ENCODE measurements at regions not wholly inside any gene's neighbourhood (a gene's known extent, or its start where the extent isn't known, plus 50 kb on each side); places are given as distances from the start of the nearest gene placed in this dataset.

DNA sequence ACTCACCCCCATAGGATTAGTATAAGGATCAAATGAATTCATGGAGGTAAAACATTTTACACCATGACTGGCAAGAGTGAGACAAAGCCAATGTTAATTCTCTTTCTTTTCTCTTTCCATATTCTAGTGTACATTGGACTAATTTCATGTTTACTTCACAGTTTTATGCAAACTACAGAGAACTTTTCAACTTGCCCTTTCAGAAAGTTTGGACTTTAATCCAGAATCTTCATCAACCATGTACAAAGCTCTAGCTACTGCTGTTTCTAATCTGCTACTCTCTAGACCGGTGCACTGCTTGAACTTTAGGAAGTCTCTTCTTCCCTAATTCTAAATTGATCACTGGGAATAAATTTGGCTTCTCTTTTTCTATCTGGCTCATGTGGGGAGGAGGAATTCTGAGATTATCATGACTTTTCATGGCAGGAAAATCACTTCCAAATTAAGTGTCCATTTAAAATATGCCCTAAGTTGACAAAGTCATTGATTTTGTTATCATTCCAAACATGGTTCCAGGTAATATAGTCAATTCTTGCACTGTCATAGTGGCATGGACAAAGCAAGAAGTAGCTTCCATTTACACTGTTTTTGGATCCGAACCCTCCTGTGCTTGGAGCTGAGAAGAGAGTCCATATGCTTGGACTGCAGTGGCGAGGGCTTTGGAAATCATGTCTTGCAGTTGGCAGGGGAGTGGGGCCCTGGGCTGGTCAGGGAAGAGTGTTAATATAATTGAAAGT is 903.3 kb downstream of the CCSER2 start:
- no peak for DNase-seq

GRCh38 chr10:85235258-85235657 is 906.9 kb downstream of the CCSER2 start:
- DNase-seq: no peak

DNA sequence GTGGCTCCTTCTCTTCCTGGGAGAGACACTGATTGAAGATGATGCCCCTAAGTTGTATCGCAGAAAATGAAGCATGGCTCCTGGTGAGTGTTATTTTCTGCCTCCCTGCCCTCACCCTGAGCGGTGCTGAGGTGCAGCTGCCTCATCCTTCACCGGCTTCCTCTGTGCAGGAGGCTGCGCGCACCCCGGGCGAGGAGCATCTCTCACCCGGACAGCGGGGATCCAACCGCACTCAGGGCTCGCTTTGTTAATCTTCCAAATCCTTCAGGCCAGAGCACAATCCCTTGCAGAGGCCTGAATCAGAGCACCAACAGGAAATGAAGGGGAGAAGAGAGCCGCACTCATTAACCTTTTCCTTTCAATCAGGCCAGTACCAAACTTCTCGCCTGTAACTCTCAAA is 910.3 kb downstream of the CCSER2 start:
- DNase-seq: no peak

DNA sequence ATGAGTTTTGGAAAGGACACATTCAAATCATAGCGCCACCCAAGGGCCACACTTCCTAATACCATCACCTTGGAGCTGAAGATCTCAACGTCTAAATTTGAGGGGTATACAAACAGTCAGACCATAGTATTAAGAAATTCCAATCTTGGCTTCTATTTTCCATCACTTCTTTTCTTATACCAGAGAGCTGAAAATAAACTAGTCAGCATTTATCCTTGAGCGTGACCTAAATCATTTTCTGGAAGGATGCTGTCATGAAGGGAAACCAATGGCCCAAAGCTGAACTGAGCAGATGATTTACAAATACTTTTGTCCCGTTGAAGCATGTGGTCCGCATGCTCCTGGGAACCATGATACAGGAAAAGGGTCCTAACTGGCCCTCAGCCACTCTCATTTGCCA is 921.9 kb downstream of the CCSER2 start:
- DNase-seq: no peak

DNA sequence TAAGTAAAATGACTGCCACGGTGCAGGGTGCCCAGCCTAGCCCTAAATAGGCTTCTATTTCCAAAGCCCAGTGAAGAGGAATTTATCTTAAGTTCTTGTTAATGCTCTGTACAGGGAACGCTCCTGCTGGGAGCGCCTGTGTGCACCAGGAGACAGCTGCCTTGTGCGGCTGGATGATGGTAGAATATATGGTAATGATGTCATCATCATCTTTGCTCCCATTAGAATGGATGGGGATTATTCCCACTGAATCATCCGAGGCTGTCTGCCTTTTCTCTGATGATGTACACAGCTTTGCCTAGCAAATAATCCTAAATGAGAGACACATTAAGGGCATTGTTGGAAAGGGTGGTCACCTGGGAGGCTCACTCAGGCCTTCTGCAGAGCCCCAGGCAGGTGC is 928.1 kb downstream of the CCSER2 start:
- no peak for DNase-seq

GRCh38 chr10:85259908-85260307 is 931.5 kb downstream of the CCSER2 start:
- DNase-seq: no peak

DNA sequence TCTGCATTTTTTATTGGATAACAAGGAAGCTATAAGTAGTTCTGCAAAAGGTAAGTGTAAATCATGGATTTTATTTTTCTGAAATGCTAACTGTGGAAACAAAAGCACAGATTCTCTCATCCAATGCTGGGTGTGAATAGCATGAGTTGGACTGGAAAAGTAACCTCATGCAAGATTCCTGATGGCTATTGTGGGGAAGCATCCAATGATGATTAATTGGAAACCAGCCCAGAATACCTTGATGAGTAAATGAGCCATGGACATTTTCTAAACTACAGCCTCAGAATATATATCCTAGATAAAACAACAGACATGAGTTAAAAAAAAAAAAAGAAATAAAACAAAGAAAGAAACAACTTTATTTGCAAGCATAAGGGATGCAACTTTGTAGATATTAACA is 934.6 kb downstream of the CCSER2 start:
- DNase-seq: no peak

- no peak for DNase-seq
These were observed 936.7 kb downstream of the CCSER2 start for GRCh38 chr10:85265121-85265520.

DNA sequence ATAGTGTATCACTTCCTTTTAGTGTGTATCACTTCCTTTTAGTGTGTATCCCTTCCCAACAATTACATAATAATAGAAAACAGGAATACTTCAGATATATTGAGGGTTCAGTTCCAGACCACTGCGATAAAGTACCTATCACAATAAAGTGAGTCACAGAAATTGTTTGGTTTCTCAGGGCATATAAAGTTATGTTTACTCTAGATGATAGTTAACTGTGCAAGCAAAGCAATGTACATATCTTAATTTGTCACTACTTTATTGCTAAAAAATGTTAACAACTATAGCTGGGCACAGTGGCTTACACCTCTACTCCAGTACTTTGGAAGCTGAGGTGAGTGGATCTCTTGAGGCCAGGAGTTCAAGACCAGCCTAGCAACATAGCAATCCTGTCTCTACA is 938.4 kb downstream of the CCSER2 start:
- no peak for DNase-seq

DNA sequence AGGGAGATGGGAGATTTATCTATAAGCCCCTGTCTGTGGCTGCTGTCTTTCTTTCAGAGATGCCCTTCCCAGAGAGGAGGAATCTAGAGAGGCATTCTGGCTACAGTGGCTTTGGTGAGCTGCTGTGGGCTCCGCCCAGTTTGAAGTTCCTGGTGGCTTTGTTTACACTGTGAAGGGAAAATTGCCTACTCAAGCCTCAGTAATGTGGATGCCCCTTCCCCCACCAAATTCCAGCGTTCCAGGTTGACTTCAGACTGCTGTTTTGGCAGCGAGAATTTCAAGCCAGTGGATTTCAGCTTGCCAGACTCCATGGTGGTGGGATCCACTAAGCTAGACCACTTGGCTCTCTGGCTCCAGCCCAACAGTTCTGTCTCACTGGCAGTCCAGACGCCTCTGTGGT is 951.6 kb downstream of the CCSER2 start:
- DNase-seq: no peak

DNA sequence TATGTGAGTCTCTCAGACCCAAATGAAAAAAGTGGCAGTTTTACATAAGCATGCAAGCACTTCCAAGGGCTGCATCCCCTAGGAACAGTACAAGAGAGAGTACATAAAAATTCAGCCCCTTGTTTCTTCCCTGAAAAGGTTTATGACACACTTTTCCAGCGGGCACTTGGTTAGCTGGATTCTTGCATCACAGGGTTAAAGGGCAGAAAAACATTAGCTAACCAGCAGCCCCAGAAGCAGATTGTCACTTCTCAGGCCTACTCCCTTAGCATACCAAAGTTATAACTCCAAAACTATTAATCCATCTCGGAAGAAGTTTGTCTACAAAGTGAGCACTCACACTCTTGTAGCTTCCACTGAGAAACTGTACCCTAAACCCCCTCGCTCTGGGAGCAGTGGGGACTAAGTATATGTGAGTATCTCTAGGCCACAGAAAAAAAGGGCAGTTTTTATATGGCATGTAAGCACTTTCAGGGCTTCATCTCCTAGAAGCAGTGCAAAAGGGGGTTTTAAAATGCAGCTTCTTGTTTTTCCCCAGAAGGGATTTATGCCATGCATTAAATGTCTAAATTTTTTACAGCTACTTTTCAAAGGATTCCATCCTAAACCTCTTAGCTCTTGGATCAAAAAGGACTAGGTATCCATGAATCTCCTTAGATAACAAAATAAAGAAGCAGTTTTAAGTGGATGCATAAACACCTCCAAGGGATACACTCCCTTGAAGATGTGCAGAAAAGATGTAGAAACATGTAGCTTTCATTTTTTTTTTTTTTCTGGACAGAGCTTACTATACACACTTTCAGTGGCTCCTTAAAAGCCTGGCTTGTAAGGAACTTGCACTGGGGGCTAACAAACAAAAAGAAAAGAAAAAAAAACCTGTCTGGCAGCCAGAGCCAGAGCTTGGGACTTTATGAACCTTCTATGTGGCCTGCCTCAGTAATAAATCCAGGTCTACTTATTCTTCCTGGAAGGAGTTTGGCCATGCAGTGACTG is 956.7 kb downstream of the CCSER2 start:
- no peak for DNase-seq

DNA sequence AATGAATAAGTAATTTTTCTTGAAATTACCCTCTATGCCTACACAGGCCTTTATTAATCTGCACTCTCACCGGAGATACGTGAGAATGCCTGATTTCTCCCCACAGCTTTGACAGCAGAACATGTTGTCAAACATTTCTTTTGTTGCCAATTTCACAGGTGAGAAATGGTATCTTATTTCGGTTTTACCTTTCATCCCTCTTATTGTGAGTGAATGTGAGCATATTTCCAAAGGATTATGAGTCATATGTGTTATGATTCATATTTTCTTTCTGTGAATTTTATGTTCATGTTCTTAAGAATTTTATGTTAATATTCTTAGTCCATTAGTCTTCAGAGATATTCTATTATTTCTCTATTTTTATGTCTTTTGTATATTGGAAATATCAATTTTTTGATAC is 965.1 kb downstream of the CCSER2 start:
- DNase-seq: no peak

DNA sequence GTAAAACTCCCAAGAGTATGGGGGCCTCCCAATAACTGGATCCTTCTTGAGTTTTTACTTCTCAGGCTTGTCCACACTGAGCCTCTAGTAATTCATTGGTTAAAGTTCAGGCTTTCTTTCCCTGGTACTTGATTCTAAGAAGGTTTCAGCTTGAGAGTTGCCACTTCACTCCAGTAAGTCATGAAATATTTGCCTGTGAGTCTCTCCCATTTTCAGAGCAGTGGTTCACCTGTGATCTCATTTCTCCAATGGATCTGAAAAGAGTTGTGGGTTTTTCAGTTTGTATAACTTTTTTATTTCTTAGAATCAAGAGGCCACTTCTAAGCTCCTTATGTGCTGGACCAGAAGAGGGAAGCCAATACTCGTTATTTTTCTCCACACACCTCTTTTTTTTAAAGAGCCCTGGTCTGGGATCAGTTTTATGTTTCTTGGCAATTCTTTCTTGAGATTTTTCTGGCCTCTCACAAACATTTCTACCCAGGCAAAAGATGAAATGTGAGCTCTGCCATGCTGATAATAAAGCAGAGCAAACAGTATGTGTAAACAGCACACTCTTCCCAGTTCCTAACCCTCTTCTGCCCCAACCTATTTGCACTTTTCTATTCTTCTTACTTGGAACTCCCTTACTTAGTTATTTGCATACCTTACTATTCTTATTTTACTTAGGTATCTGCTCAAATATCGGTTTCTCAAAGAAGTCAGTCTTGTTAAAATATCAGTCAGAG is 983.4 kb downstream of the CCSER2 start:
- DNase-seq: no peak

DNA sequence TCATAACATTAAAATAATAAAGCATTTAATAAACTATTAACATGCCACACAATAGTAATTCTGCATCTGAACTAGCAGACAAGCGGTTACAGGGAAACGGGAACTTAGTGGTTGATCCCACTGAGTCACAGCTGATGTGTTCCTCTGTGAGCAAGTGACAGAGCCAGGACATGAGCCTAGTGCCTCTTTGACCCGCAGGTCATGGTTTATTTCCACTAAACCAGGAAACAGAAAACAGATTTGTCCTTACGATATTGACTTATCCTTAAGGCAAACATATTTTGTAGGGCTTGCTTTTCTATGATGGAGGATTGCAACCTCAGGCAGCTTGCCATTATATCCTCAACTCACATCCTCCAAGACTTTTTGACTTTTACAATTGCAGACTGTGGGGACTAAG is 987.3 kb downstream of the CCSER2 start:
- DNase-seq: no peak

- DNase-seq: no peak
These were observed 987.9 kb downstream of the CCSER2 start for GRCh38 chr10:85316276-85316675.

GRCh38 chr10:85317827-85318226 is 989.4 kb downstream of the CCSER2 start:
- DNase-seq: no peak

- DNase-seq: peak in 6 of 14 donors; percentile 7 to 61 (median 18)
These were observed 990.7 kb downstream of the CCSER2 start for GRCh38 chr10:85318809-85319807.

GRCh38 chr10:85319826-85320225 is 991.4 kb downstream of the CCSER2 start:
- DNase-seq: peak in 11 of 14 donors; percentile 2 to 72 (median 16)

DNA sequence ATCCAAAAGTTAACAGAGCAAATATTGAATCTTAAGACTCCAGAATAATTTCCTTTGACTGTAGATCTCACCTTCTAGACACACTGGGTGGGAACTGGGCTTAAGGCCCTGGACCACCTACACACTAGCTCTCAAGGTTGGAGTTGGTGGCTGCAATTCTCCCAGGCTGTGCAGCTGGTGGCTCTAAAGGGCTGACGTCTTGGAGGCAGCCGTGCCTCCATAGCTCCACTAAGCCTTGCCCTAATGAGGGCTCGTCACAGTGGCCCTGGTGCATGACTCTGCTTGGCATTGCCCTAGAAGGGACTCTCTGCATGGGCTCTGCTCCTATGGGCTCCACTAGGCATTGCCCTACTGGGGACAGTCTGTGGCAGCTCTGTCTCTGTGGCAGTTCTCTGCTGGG is 1005.2 kb downstream of the CCSER2 start:
- DNase-seq: no peak

DNA sequence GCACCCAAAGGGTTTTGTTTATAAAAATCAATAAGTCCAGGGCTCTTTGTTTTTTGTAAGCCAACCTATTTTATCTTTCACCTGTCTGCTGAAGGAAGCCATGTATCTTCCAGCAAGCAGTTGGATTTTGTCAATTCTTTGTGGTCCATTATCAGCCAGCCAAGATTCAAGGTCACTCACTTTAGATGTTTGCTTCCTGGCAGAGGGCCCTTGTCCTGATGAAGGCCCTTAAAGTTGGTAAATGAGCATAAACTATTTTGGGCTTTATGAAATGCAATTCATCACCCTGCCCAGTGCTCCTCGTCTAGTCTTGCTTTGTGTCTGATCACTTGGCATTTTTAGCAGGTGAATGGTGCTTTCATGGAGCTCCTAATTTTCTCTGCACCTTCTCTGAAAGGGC is 1004.2 kb downstream of the GRID1 start:
- DNase-seq: no peak

DNA sequence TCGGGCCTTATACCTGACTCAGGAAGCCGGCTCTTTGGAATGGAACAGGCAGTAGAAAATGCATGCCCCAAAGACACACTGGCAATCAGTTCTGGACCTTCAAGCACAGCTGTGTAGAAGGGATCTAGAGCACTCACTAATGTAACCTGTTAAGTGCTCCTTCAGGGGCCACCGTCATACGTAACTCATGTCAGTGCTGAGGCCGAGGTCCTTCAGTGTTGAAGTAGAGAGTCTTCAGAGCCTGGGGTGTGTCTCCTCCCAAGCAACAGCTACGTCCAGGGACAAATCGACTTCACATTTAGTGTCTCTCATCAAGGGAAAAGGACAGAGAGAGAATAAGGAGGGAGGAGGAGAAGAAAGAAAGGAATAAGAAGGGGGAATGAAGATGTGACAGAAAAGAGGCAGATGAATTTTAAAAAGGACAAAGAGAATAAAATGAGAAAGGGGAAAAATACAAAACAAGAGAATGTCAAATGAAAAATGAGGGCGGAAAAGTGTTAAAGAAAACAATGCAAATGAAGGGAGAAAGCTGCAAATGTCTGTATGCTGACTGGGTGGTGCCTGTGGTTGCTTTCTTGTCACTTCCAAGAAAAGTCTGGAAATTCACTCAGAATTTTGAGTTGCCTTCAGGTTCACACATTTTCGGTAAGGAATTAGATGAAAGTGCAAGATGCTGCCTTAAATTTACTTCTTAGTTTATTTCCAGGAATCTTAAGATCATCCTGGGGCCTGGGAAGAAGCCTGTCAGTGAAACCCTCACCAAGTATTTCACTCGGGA is 989.4 kb downstream of the GRID1 start:
- no peak for DNase-seq

Data from C1 segment of cervical spinal cord (tissue), 14 donors.